CD14-positive monocyte (primary cell): ENCODE measurements at regions not wholly inside any gene's neighbourhood (a gene's known extent, or its start where the extent isn't known, plus 50 kb on each side); places are given as distances from the start of the nearest gene placed in this dataset.

Experiments used
- DNase-seq, 3 donors: peaks; one replicate each; pipeline ENCODE4 v3.0.0-alpha.2; 2011 to 2022
- H2AFZ ChIP-seq: 2 replicates; pipeline ENCODE4 v1.6.0; 2012; ENCODE audit warnings: mild to moderate bottlenecking, low read depth, low read length, inconsistent platforms; ENCODE audit not compliant: insufficient read depth, poor library complexity, severe bottlenecking
- H3K27ac ChIP-seq, 2 donors: 1 replicate in 1 of 2; 2 replicates in 1 of 2; pipeline ENCODE4 v1.5.1; 2012 to 2013; ENCODE audit warnings: low read length in 2 of 2, control low read depth in 1 of 2, inconsistent platforms in 1 of 2, low read depth in 1 of 2, mild to moderate bottlenecking in 1 of 2
- H3K27me3 ChIP-seq, 2 donors: one replicate each; pipeline versions ENCODE4 v1.6.0 to v1.6.1; 2011 to 2013; ENCODE audit warnings: low read length in 2 of 2; ENCODE audit not compliant: control insufficient read depth in 2 of 2, insufficient read depth in 2 of 2
- H3K36me3 ChIP-seq, 2 donors: replicated peaks in 1 of 2; 1 replicate in 1 of 2; 2 replicates in 1 of 2; pipeline versions ENCODE4 v1.5.1 to v1.6.1; 2012 to 2013; ENCODE audit warnings: low read length in 2 of 2, control low read depth in 1 of 2, inconsistent platforms in 1 of 2, mild to moderate bottlenecking in 1 of 2; ENCODE audit not compliant: insufficient read depth in 2 of 2, control insufficient read depth in 1 of 2
- H3K4me1 ChIP-seq, 2 donors: 1 replicate in 1 of 2; 2 replicates in 1 of 2; pipeline versions ENCODE4 v1.5.1 to v1.6.1; 2012 to 2013; ENCODE audit warnings: low read length in 2 of 2, control low read depth in 1 of 2, inconsistent platforms in 1 of 2, mild to moderate bottlenecking in 1 of 2, moderate library complexity in 1 of 2; ENCODE audit not compliant: insufficient read depth in 2 of 2, control insufficient read depth in 1 of 2
- H3K4me2 ChIP-seq: replicated peaks from 2 replicates; pipeline ENCODE3; 2012; ENCODE audit warnings: low read length, moderate library complexity, mild to moderate bottlenecking; ENCODE audit not compliant: poor library complexity, severe bottlenecking; ENCODE audit errors: extremely low read depth
- H3K4me3 ChIP-seq, 3 experiments: fragments of 200-600 bp in 1 of 3; sonication (generic) in 1 of 3; replicated peaks in 1 of 3; 1 replicate in 2 of 3; 2 replicates in 1 of 3; pipeline ENCODE4 v1.5.1; 2011 to 2013; ENCODE audit warnings: low read length in 3 of 3, mild to moderate bottlenecking in 3 of 3, control low read depth in 2 of 3, low read depth in 2 of 3, inconsistent platforms in 1 of 3, moderate library complexity in 1 of 3
- H3K79me2 ChIP-seq: 2 replicates; pipeline ENCODE4 v1.6.0; 2012; ENCODE audit warnings: mild to moderate bottlenecking, control low read depth, inconsistent platforms, low read length, moderate library complexity; ENCODE audit not compliant: insufficient read depth
- H3K9ac ChIP-seq: 2 replicates; pipeline ENCODE4 v1.6.0; 2017; ENCODE audit warnings: low read length, mild to moderate bottlenecking; ENCODE audit not compliant: insufficient read depth, poor library complexity, severe bottlenecking
- H3K9me3 ChIP-seq, 2 donors: replicated peaks in 1 of 2; 1 replicate in 1 of 2; 2 replicates in 1 of 2; pipeline versions ENCODE4 v1.5.1 to v1.6.1; 2012 to 2013; ENCODE audit warnings: low read length in 2 of 2, control low read depth in 1 of 2; ENCODE audit not compliant: control insufficient read depth in 1 of 2, insufficient read depth in 1 of 2
- H4K20me1 ChIP-seq: 2 replicates; pipeline ENCODE4 v1.6.0; 2012; ENCODE audit warnings: mild to moderate bottlenecking, low read length, control low read depth, moderate library complexity; ENCODE audit not compliant: insufficient read depth
- H3K27ac Mint-ChIP-seq, 7 donors: one replicate each; pipeline ENCODE4 v1.8.0; 2020; ENCODE audit warnings: mild to moderate bottlenecking in 7 of 7, mixed read lengths in 7 of 7, moderate library complexity in 6 of 7, inconsistent platforms in 2 of 7
- H3K27me3 Mint-ChIP-seq, 3 donors: one replicate each; pipeline ENCODE4 v1.8.0; 2021 to 2022; ENCODE audit warnings: low read depth in 3 of 3, mild to moderate bottlenecking in 3 of 3, mixed read lengths in 3 of 3, moderate library complexity in 3 of 3, inconsistent platforms in 1 of 3
- H3K36me3 Mint-ChIP-seq, 2 donors: one replicate each; pipeline ENCODE4 v1.8.0; 2020; ENCODE audit warnings: mixed read lengths in 2 of 2, inconsistent platforms in 1 of 2, mild to moderate bottlenecking in 1 of 2
- H3K4me1 Mint-ChIP-seq: one replicate; pipeline ENCODE4 v1.8.0; 2020; ENCODE audit warnings: mild to moderate bottlenecking, mixed read lengths
- H3K4me3 Mint-ChIP-seq, 2 donors: one replicate each; pipeline ENCODE4 v1.8.0; 2020; ENCODE audit warnings: mild to moderate bottlenecking in 2 of 2, mixed read lengths in 2 of 2, moderate library complexity in 1 of 2
- H3K9me3 Mint-ChIP-seq, 7 donors: one replicate each; pipeline ENCODE4 v1.8.0; 2020 to 2022; ENCODE audit warnings: mixed read lengths in 7 of 7, mild to moderate bottlenecking in 6 of 7, moderate library complexity in 6 of 7, inconsistent platforms in 2 of 7
- WGBS: methylation state at CpG from one replicate; pipeline ENCODE4 v1.1.5; 2013; ENCODE audit warnings: missing lambda C conversion rate; ENCODE audit not compliant: insufficient coverage; 5-methylcytosine and 5-hydroxymethylcytosine counted together
- intact Hi-C, 2 donors: fragments of 100-400 bp; cut with micrococcal nuclease; formaldehyde crosslinking; loops; one replicate each; pipeline versions ENCODE4 v1.15.0 to v1.15.1; 2023
- TF ChIP-seq, protein P1 (sequence below): fragments of 200-600 bp; IDR thresholded peaks from one replicate; pipeline ENCODE4 v1.8.0; 2022; ENCODE audit warnings: antibody characterized with exemption, mild to moderate bottlenecking

DNA sequence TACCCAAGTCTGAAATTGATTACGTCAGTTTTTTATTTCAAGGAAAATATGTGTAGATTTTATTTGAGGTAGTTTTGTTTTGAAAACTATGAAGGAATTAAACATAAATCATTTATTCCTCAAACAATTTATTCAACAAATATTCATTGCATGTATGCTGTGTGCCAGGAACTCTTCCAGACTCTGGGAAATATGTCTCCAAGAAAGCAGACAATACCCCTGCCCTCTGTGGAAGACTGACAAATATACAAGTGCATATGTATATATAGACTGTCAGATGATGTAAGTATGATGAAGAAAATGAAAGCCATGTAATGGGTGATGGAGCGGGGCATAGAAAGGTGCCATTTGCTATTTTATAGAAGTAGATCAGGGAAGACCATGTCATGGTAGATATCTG is 889.5 kb downstream of the USP25 start:
- DNase-seq: no peak
- no peaks in the 10 kb centered on the region for H3K27me3 Mint-ChIP-seq
- H3K79me2 ChIP-seq: no peaks in the 10 kb centered on the region
- no peaks in the 10 kb centered on the region for H3K4me1 ChIP-seq
- 83% methylated on average over 1 of the region's 2 CpGs for WGBS
- no peak overlapping the region for H3K27ac ChIP-seq
- H3K4me3 ChIP-seq: no peak overlapping the region
- no peak overlapping the region for H3K4me2 ChIP-seq
- no peaks in the 10 kb centered on the region for H3K36me3 Mint-ChIP-seq
- H3K4me1 Mint-ChIP-seq: peaks cover 2% of the 10 kb centered on the region
- no peak overlapping the region for H3K9ac ChIP-seq
- no peaks in the 10 kb centered on the region for H3K27me3 ChIP-seq
- H3K9me3 Mint-ChIP-seq: peaks cover 0 to 18% (median 11%) of the 10 kb centered on the region in 7 donors
- H3K36me3 ChIP-seq: no peaks in the 10 kb centered on the region
- H4K20me1 ChIP-seq: no peaks in the 10 kb centered on the region
- intact Hi-C loops: no loop called here
- TF ChIP-seq, protein P1, sequence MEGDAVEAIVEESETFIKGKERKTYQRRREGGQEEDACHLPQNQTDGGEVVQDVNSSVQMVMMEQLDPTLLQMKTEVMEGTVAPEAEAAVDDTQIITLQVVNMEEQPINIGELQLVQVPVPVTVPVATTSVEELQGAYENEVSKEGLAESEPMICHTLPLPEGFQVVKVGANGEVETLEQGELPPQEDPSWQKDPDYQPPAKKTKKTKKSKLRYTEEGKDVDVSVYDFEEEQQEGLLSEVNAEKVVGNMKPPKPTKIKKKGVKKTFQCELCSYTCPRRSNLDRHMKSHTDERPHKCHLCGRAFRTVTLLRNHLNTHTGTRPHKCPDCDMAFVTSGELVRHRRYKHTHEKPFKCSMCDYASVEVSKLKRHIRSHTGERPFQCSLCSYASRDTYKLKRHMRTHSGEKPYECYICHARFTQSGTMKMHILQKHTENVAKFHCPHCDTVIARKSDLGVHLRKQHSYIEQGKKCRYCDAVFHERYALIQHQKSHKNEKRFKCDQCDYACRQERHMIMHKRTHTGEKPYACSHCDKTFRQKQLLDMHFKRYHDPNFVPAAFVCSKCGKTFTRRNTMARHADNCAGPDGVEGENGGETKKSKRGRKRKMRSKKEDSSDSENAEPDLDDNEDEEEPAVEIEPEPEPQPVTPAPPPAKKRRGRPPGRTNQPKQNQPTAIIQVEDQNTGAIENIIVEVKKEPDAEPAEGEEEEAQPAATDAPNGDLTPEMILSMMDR: no peak
- peaks cover 0 to 5% of the 10 kb centered on the region in 2 donors for H3K9me3 ChIP-seq
- H3K27ac Mint-ChIP-seq: no peak overlapping the region
- no peak overlapping the region for H3K4me3 Mint-ChIP-seq
- no peak overlapping the region for H2AFZ ChIP-seq

DNA sequence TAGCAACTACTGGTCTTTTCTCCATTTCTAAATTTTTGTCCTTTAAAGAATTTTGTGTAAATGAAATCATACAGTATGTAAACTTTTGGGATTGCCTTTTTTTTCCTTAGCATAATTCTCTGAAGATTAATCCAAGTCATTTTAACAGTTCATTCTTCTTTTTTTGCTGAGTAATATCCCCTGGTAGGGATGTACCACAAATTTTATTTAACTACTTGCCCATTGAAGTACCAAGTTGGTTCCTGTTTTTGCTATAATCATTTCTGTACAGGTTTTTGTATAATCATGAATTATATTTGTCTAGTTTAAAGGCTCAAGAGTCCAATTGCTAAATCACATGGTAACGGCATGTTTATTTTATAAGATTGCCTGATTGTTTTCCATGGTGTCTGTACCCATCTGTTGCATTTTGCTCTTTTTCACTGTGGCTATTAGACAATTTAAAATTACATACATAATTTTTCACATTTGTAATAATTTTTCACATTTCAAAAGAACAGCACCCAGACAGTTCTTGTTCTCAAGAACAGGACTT is 891.1 kb downstream of the USP25 start:
- Mint-ChIP-seq H3K36me3 (no peaks in the 10 kb centered on the region), H3K27me3 (no peaks in the 10 kb centered on the region), H3K4me1 (peaks cover 2% of the 10 kb centered on the region), H3K9me3 (peaks cover 0 to 18% (median 11%) of the 10 kb centered on the region in 7 donors), H3K4me3 (no peak overlapping the region), H3K27ac (no peak overlapping the region)
- Histone ChIP-seq H3K9ac (no peak overlapping the region), H3K4me2 (no peak overlapping the region), H3K79me2 (no peaks in the 10 kb centered on the region), H3K4me3 (no peak overlapping the region), H3K4me1 (no peaks in the 10 kb centered on the region), H4K20me1 (no peaks in the 10 kb centered on the region), H3K9me3 (peaks cover 0 to 5% of the 10 kb centered on the region in 2 donors), H3K27ac (no peak overlapping the region), H3K27me3 (no peaks in the 10 kb centered on the region), H2AFZ (no peak overlapping the region), H3K36me3 (no peaks in the 10 kb centered on the region)
- WGBS: no CpG with 5 or more reads among the region's 1 CpG
- TF ChIP-seq, protein P1: no peak
- no peak for DNase-seq
- intact Hi-C loops: no loop called here
